HG03135 (cell line): ENCODE measurements at regions not wholly inside any gene's neighbourhood (a gene's known extent, or its start where the extent isn't known, plus 50 kb on each side); places are given as distances from the start of the nearest gene placed in this dataset.
"Not testable (repeated sequence)": the region's sequence is repeated elsewhere in the genome, so short reads cannot be mapped to it uniquely, and the experiment has no call there.

ENCODE experiments used
- ATAC-seq: cut with Tn5 transposase; IDR thresholded peaks from one replicate; pipeline ENCODE4 v1.9.1; 2021; ENCODE audit warnings: mild to moderate bottlenecking, moderate library complexity; ENCODE audit not compliant: unreplicated experiment

GRCh38 chr14:83838226-83838625 lies 1691.7 kb upstream of the FLRT2 start:
- ATAC-seq: no peak

GRCh38 chr14:83842547-83842946 lies 1687.4 kb upstream of the FLRT2 start:
- ATAC-seq: no peak

- no peak for ATAC-seq
These were observed 1682.8 kb upstream of the FLRT2 start for GRCh38 chr14:83847102-83847501.

DNA sequence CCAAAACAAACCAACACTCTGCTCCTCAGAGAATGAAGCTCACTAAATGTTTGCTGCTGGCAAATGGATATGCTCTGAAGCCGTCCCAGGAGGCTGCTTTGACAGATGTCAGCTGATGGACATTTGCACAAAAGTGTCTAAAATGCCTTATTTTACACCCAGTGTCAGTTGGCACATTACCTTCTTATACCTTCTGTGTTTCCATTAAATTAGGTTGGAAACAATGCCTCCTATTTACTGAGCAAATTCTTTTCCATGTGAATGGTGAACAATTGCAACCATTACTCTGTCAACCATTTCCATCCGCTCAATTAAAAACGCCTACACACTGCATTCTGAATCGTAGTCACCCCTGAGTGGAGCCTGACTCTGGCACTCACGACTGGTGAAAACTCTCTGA lies 1679.9 kb upstream of the FLRT2 start:
- no peak for ATAC-seq

GRCh38 chr14:83856334-83856733 lies 1673.6 kb upstream of the FLRT2 start:
- no peak for ATAC-seq

GRCh38 chr14:83860631-83861155 lies 1669.3 kb upstream of the FLRT2 start:
- no peak for ATAC-seq

- ATAC-seq: no peak
These were observed 1666.7 kb upstream of the FLRT2 start for GRCh38 chr14:83863042-83863774.

GRCh38 chr14:83864106-83864505 lies 1665.8 kb upstream of the FLRT2 start:
- no peak for ATAC-seq

DNA sequence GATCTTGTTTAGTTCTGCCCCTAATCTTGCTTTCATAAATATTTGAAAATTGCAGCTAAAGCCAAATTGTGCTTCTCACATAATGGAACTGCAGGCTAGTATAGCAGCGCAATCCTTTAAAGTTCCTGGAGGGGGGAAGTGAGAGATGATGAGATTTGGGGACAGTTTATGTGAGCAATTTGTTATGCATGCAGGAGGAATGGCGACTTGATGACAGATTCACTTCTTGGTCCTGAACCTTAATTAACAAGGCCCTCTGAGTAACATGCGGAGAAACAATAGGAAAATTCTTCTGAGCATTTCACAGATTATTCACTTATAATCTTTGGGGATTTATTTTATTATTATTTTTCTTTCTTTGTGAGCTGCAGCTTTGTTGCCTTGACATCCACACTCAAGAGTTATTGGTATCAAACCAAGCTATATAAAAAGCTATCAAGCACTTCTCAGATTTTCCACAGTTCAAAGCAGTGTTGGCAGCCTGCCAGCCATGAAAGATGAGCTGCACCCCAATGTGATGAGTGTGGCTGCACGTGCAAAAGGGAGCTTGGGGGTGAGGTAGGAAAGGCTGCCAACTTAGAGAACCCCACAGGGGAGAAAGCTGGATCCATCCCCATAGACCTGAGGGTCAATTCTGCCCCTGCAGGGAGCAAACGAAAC lies 1662.2 kb upstream of the FLRT2 start:
- no peak for ATAC-seq

DNA sequence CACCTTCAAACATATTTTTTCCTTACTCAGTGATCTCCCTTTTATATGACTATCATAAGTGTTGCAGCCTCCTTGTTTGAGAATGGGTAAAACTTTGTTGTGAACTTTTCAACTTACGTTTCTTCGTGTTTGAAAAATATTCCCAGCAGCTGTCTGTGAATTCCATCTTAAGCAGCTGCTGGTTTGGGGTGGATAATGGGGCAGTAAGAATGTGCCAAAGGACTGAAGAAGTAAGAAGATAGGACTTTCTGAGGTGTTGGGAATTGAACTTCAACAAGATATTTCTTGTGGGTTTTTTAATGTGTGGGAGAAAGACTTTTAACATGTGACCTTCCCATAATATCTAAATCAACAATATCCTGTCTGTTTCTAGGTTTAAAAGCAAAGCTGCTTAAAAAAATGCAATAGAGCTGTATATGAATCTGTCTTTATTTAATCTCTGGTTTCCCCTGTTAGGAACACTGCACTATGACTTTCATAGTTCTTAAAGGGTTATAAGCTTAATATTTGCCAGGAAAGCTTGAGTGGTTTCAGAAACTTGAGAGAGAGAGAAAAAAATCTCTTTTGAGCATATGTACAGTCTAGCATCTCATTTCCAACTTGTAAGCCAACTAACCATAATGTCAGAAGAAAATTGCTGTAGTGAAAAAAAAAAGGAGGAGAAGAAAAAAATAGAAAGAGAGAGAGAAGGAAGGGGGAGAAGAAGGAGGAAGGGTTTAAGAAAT lies 1659.2 kb upstream of the FLRT2 start:
- ATAC-seq: no peak

- ATAC-seq: no peak
These were observed 1656.3 kb upstream of the FLRT2 start for GRCh38 chr14:83873669-83874068.

- ATAC-seq: no peak
These were observed 1655.3 kb upstream of the FLRT2 start for GRCh38 chr14:83874662-83875061.

GRCh38 chr14:83883732-83884131 lies 1646.2 kb upstream of the FLRT2 start:
- no peak for ATAC-seq

DNA sequence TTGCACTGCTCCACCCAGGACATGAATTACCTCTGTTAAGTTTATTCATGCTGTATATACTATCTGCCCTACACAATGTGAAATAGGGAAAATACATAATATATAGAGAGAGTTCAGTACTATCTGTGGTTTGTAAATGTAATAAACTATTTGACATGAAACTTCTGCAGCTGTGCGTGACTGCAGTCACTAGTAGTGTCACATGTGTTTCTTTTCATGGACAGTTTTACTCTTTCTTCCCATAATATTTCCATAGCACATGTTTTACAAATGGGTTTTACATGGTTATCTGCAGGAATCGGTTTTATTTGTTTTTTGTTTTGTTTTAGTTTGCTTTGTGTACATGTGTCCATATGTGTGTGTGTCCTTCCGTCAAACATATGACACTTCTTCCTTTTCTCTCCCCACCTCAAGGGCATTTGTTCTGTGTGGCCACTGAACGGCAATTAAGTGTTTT lies 1644.1 kb upstream of the FLRT2 start:
- no peak for ATAC-seq

- no peak for ATAC-seq
These were observed 1642.1 kb upstream of the FLRT2 start for GRCh38 chr14:83887866-83888265.

GRCh38 chr14:83893447-83893846 lies 1636.5 kb upstream of the FLRT2 start:
- ATAC-seq: no peak

GRCh38 chr14:83894568-83894967 lies 1635.4 kb upstream of the FLRT2 start:
- no peak for ATAC-seq

GRCh38 chr14:83898558-83898957 lies 1631.4 kb upstream of the FLRT2 start:
- ATAC-seq: not testable (repeated sequence)

DNA sequence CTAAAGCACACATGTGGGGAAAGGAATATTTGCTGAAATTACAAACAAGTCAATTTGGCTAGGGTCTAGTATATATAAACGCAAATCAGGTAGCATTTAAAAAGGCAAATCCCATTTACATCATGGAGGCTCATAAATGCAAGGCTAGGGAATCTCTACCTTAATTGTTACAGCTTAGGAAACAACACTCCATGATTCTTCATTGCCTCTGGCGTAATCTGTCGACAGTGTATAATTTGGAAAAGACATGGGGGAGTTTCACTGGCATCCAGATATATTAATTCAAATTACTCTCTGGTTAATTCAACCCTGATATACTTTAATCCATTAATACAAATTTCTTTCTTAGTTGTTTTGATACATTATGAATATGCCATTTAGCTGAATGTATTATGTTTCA lies 1630.2 kb upstream of the FLRT2 start:
- no peak for ATAC-seq

DNA sequence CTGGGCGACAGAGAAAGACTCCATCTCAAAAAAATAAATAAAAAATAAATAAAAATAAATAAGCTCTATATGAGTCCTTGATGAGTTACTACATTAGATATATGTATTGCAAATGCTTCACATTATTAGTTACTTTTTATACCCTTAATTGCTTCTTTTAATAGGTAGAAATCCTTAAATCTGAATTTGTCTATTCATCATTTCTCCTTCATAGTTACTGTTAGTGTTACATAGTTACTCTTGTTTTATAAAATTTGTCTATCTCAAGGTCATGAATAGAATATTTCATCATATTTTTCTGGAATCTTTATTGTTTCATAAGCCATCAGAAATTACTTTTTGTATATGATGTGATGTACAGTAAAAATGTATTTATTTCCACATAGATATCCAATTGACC lies 1624.8 kb upstream of the FLRT2 start:
- no peak for ATAC-seq

GRCh38 chr14:83908419-83908818 lies 1621.5 kb upstream of the FLRT2 start:
- ATAC-seq: no peak

DNA sequence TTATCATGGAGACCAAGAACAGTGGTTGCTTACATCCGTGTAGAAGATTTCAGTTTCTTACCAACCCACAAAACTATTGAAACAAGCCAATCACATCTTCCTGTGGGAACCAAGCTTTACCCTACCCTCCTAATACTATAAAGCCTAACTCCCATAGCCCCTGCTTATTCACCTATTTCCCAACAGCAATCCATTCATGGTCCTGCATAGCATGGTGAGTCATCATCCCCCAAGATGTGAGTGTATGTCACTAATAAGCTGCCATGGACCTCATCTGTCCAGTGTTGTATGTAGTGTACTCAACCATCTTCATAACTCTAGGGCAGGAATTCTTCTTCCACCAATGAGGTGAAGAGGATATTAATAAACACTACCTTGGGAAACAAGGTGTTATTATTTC lies 1620.4 kb upstream of the FLRT2 start:
- ATAC-seq: no peak
